ENCODE measurements at regions not wholly inside any gene's neighbourhood (a gene's known extent, or its start where the extent isn't known, plus 50 kb on each side); places are given as distances from the start of the nearest gene placed in this dataset.
"Not testable (repeated sequence)": the region's sequence is repeated elsewhere in the genome, so short reads cannot be mapped to it uniquely, and the experiment has no call there.

- H3K27me3 ChIP-seq (replicated peaks) = no peaks in the 10 kb centered on the region
- no peaks in the 10 kb centered on the region for H3K36me3 ChIP-seq (replicated peaks)
- no peak overlapping the region for H3K4me3 ChIP-seq (ENCODE audit: low read depth, low read length)
- no peak for TF ChIP-seq CTCF (IDR thresholded peaks at IDR 0.05; ENCODE audit: low read depth, low read length, missing control alignments)
- no peak overlapping the region for H3K27ac ChIP-seq
- no peak for DNase-seq
- in situ Hi-C loops (cut with HindIII; ENCODE audit: low pct_ligation_motif_present, low sequenced_read_pairs) = no loop called here
Observed at GRCh38 chr17:20890338-20890737, 152.5 kb downstream of the USP22 start.

- H3K36me3 ChIP-seq (replicated peaks); H3K4me3 ChIP-seq (ENCODE audit: low read depth, low read length); DNase-seq; H3K27me3 ChIP-seq (replicated peaks); H3K27ac ChIP-seq; in situ Hi-C loops (cut with HindIII; ENCODE audit: low pct_ligation_motif_present, low sequenced_read_pairs): not testable (repeated sequence)
Observed at GRCh38 chr17:20895426-20895825, 147.4 kb downstream of the USP22 start.

GRCh38 chr17:20896153-20896649 is 146.6 kb downstream of the USP22 start:
- DNase-seq = peak; percentile 12
- H3K27ac ChIP-seq = no peak overlapping the region
- in situ Hi-C loops (cut with HindIII; ENCODE audit: low pct_ligation_motif_present, low sequenced_read_pairs) = no loop called here
- no peaks in the 10 kb centered on the region for H3K36me3 ChIP-seq (replicated peaks)
- TF ChIP-seq CTCF (IDR thresholded peaks at IDR 0.05; ENCODE audit: low read depth, low read length, missing control alignments) = peak; percentile 37
- H3K4me3 ChIP-seq (ENCODE audit: low read depth, low read length) = no peak overlapping the region
- H3K27me3 ChIP-seq (replicated peaks) = no peaks in the 10 kb centered on the region

GRCh38 chr17:20898726-20899125 is 144.1 kb downstream of the USP22 start:
- H3K4me3 ChIP-seq (ENCODE audit: low read depth, low read length); in situ Hi-C loops (cut with HindIII; ENCODE audit: low pct_ligation_motif_present, low sequenced_read_pairs); H3K36me3 ChIP-seq (replicated peaks); DNase-seq; H3K27ac ChIP-seq; H3K27me3 ChIP-seq (replicated peaks): not testable (repeated sequence)

- H3K4me3 ChIP-seq (ENCODE audit: low read depth, low read length); H3K27me3 ChIP-seq (replicated peaks); H3K36me3 ChIP-seq (replicated peaks); H3K27ac ChIP-seq; DNase-seq; in situ Hi-C loops (cut with HindIII; ENCODE audit: low pct_ligation_motif_present, low sequenced_read_pairs): not testable (repeated sequence)
Observed at GRCh38 chr17:20902496-20902895, 140.3 kb downstream of the USP22 start.

- H3K36me3 ChIP-seq (replicated peaks); H3K4me3 ChIP-seq (ENCODE audit: low read depth, low read length); in situ Hi-C loops (cut with HindIII; ENCODE audit: low pct_ligation_motif_present, low sequenced_read_pairs): not testable (repeated sequence)
Observed at GRCh38 chr17:20903549-20903948, 139.3 kb downstream of the USP22 start.

GRCh38 chr17:20908313-20909267 is 134.2 kb downstream of the USP22 start:
- Histone ChIP-seq H3K36me3 (replicated peaks) (no peaks in the 10 kb centered on the region), H3K27me3 (replicated peaks) (no peaks in the 10 kb centered on the region), H3K27ac (peak overlapping the region; percentile 83), H3K4me3 (ENCODE audit: low read depth, low read length) (peak overlapping the region; percentile 65)
- in situ Hi-C loops (cut with HindIII; ENCODE audit: low pct_ligation_motif_present, low sequenced_read_pairs) = no loop called here
- TF ChIP-seq CTCF (IDR thresholded peaks at IDR 0.05; ENCODE audit: low read depth, low read length, missing control alignments) = peak; percentile 91
- DNase-seq = peak; percentile 58

More at GRCh38 chr17:20903549-20903948, 139.3 kb downstream of the USP22 start:
- not testable (repeated sequence) for DNase-seq; H3K27me3 ChIP-seq (replicated peaks); H3K27ac ChIP-seq

All from brain microvascular endothelial cell (primary cell).